Dendritic cell treated with granulocyte-macrophage colony-stimulating factor and Interleukin-4, amounts not matched to agents 40 ng/mL and 50 ng/mL, for 4 days (primary cell): ENCODE measurements at regions not wholly inside any gene's neighbourhood (a gene's known extent, or its start where the extent isn't known, plus 50 kb on each side); places are given as distances from the start of the nearest gene placed in this dataset.

ENCODE experiments used
- H3K27ac Mint-ChIP-seq: one replicate; pipeline ENCODE4 v1.8.0; 2022; ENCODE audit warnings: mild to moderate bottlenecking, mixed read lengths
- H3K27me3 Mint-ChIP-seq: one replicate; pipeline ENCODE4 v1.8.0; 2022; ENCODE audit warnings: mild to moderate bottlenecking, mixed read lengths
- H3K36me3 Mint-ChIP-seq: one replicate; pipeline ENCODE4 v1.8.0; 2022; ENCODE audit warnings: low read depth, mixed read lengths
- H3K4me1 Mint-ChIP-seq: one replicate; pipeline ENCODE4 v1.8.0; 2022; ENCODE audit warnings: low read depth, mixed read lengths
- H3K4me3 Mint-ChIP-seq: one replicate; pipeline ENCODE4 v1.8.0; 2022; ENCODE audit warnings: mild to moderate bottlenecking, moderate library complexity, mixed read lengths
- H3K9me3 Mint-ChIP-seq: one replicate; pipeline ENCODE4 v1.8.0; 2022; ENCODE audit warnings: mixed read lengths
- intact Hi-C: fragments of 100-400 bp; cut with micrococcal nuclease; formaldehyde crosslinking; loops from one replicate; pipeline ENCODE4 v1.15.0; 2022

- H3K4me3 Mint-ChIP-seq: no peak overlapping the region
- H3K9me3 Mint-ChIP-seq: no peaks in the 10 kb centered on the region
These were observed 147.3 kb downstream of the INHBB start for GRCh38 chr2:120493231-120493630.

GRCh38 chr2:120494446-120494845, 148.5 kb downstream of the INHBB start:
- H3K4me3 Mint-ChIP-seq: no peak overlapping the region
- H3K36me3 Mint-ChIP-seq: no peaks in the 10 kb centered on the region
- H3K9me3 Mint-ChIP-seq: no peaks in the 10 kb centered on the region
- intact Hi-C loops: no loop called here
- peaks cover 3% of the 10 kb centered on the region for H3K27me3 Mint-ChIP-seq
- no peaks in the 10 kb centered on the region for H3K4me1 Mint-ChIP-seq
- H3K27ac Mint-ChIP-seq: no peak overlapping the region

More at GRCh38 chr2:120493231-120493630, 147.3 kb downstream of the INHBB start:
- intact Hi-C loops: no loop called here
- Mint-ChIP-seq H3K36me3 (no peaks in the 10 kb centered on the region), H3K4me1 (no peaks in the 10 kb centered on the region), H3K27me3 (peaks cover 3% of the 10 kb centered on the region), H3K27ac (no peak overlapping the region)

GRCh38 chr2:120495586-120495985, 149.7 kb downstream of the INHBB start:
- Mint-ChIP-seq H3K27ac (no peak overlapping the region), H3K27me3 (peaks cover 3% of the 10 kb centered on the region), H3K4me1 (no peaks in the 10 kb centered on the region), H3K36me3 (no peaks in the 10 kb centered on the region), H3K4me3 (no peak overlapping the region), H3K9me3 (no peaks in the 10 kb centered on the region)
- intact Hi-C loops: no loop called here

GRCh38 chr2:120496235-120496634, 150.3 kb downstream of the INHBB start:
- intact Hi-C loops: no loop called here
- Mint-ChIP-seq H3K27me3 (peaks cover 1% of the 10 kb centered on the region), H3K4me3 (no peak overlapping the region), H3K9me3 (no peaks in the 10 kb centered on the region), H3K36me3 (no peaks in the 10 kb centered on the region), H3K27ac (no peak overlapping the region), H3K4me1 (no peaks in the 10 kb centered on the region)

- Mint-ChIP-seq H3K27me3 (no peaks in the 10 kb centered on the region), H3K9me3 (no peaks in the 10 kb centered on the region), H3K4me1 (no peaks in the 10 kb centered on the region), H3K27ac (no peak overlapping the region), H3K36me3 (no peaks in the 10 kb centered on the region), H3K4me3 (no peak overlapping the region)
- intact Hi-C loops: no loop called here
These were observed 150.8 kb downstream of the INHBB start for GRCh38 chr2:120496759-120497158.

- H3K27ac Mint-ChIP-seq: no peak overlapping the region
- no peak overlapping the region for H3K4me3 Mint-ChIP-seq
- H3K36me3 Mint-ChIP-seq: no peaks in the 10 kb centered on the region
- intact Hi-C loops: no loop called here
- no peaks in the 10 kb centered on the region for H3K4me1 Mint-ChIP-seq
- no peaks in the 10 kb centered on the region for H3K27me3 Mint-ChIP-seq
- no peaks in the 10 kb centered on the region for H3K9me3 Mint-ChIP-seq
These were observed 151.5 kb downstream of the INHBB start for GRCh38 chr2:120497261-120497977.

GRCh38 chr2:120498121-120498520, 152.2 kb downstream of the INHBB start:
- no peak overlapping the region for H3K27ac Mint-ChIP-seq
- no peaks in the 10 kb centered on the region for H3K4me1 Mint-ChIP-seq
- H3K27me3 Mint-ChIP-seq: no peaks in the 10 kb centered on the region
- intact Hi-C loops: no loop called here
- no peak overlapping the region for H3K4me3 Mint-ChIP-seq
- no peaks in the 10 kb centered on the region for H3K9me3 Mint-ChIP-seq
- H3K36me3 Mint-ChIP-seq: no peaks in the 10 kb centered on the region

GRCh38 chr2:120498576-120499394, 152.8 kb downstream of the INHBB start:
- H3K4me3 Mint-ChIP-seq: no peak overlapping the region
- no peak overlapping the region for H3K27ac Mint-ChIP-seq
- H3K27me3 Mint-ChIP-seq: no peaks in the 10 kb centered on the region
- H3K4me1 Mint-ChIP-seq: no peaks in the 10 kb centered on the region
- H3K36me3 Mint-ChIP-seq: no peaks in the 10 kb centered on the region
- no peaks in the 10 kb centered on the region for H3K9me3 Mint-ChIP-seq
- intact Hi-C loops: no loop called here

- intact Hi-C loops: no loop called here
- Mint-ChIP-seq H3K4me3 (no peak overlapping the region), H3K27ac (no peak overlapping the region), H3K9me3 (no peaks in the 10 kb centered on the region), H3K4me1 (no peaks in the 10 kb centered on the region), H3K27me3 (no peaks in the 10 kb centered on the region), H3K36me3 (no peaks in the 10 kb centered on the region)
These were observed 154.0 kb downstream of the INHBB start for GRCh38 chr2:120499784-120500495.

- Mint-ChIP-seq H3K4me1 (no peaks in the 10 kb centered on the region), H3K36me3 (no peaks in the 10 kb centered on the region), H3K9me3 (no peaks in the 10 kb centered on the region), H3K27me3 (no peaks in the 10 kb centered on the region), H3K27ac (no peak overlapping the region), H3K4me3 (no peak overlapping the region)
- intact Hi-C loops: no loop called here
These were observed 155.7 kb downstream of the INHBB start for GRCh38 chr2:120501591-120501990.

GRCh38 chr2:120502357-120502756, 156.4 kb downstream of the INHBB start:
- H3K27me3 Mint-ChIP-seq: no peaks in the 10 kb centered on the region
- H3K4me3 Mint-ChIP-seq: no peak overlapping the region
- no peak overlapping the region for H3K27ac Mint-ChIP-seq
- intact Hi-C loops: no loop called here
- no peaks in the 10 kb centered on the region for H3K4me1 Mint-ChIP-seq
- H3K36me3 Mint-ChIP-seq: no peaks in the 10 kb centered on the region
- no peaks in the 10 kb centered on the region for H3K9me3 Mint-ChIP-seq

GRCh38 chr2:120502761-120503160, 156.8 kb downstream of the INHBB start:
- H3K27me3 Mint-ChIP-seq: no peaks in the 10 kb centered on the region
- no peak overlapping the region for H3K27ac Mint-ChIP-seq
- H3K4me3 Mint-ChIP-seq: no peak overlapping the region
- no peaks in the 10 kb centered on the region for H3K36me3 Mint-ChIP-seq
- H3K9me3 Mint-ChIP-seq: no peaks in the 10 kb centered on the region
- intact Hi-C loops: no loop called here
- H3K4me1 Mint-ChIP-seq: no peaks in the 10 kb centered on the region

- H3K27me3 Mint-ChIP-seq: no peaks in the 10 kb centered on the region
- no peaks in the 10 kb centered on the region for H3K4me1 Mint-ChIP-seq
- intact Hi-C loops: no loop called here
- H3K4me3 Mint-ChIP-seq: no peak overlapping the region
- no peaks in the 10 kb centered on the region for H3K36me3 Mint-ChIP-seq
- no peak overlapping the region for H3K27ac Mint-ChIP-seq
- no peaks in the 10 kb centered on the region for H3K9me3 Mint-ChIP-seq
These were observed 157.4 kb downstream of the INHBB start for GRCh38 chr2:120503206-120503792.
